ENCODE measurements at regions not wholly inside any gene's neighbourhood (a gene's known extent, or its start where the extent isn't known, plus 50 kb on each side); places are given as distances from the start of the nearest gene placed in this dataset.
"Not testable (repeated sequence)": the region's sequence is repeated elsewhere in the genome, so short reads cannot be mapped to it uniquely, and the experiment has no call there.

DNA sequence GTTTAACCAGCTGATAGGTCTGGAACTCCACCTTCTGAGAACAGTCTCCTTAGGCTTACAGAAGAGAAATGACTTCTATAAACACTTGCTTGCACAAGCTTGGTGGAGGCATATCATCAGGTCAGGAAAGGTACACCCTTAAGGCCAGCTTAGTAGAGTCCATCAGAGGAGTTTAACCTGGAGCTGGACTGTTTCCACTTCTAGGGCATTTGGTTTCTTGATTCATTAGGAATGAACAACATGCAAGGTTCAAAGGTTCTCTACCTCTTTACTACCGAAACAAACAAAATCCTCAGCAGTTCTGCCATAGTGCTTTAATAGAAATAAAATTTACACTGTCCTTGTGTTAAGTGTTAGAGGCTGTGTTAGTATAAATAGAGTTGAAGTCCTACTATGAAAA is 171.4 kb upstream of the NPY2R start:
- no peak for DNase-seq

DNA sequence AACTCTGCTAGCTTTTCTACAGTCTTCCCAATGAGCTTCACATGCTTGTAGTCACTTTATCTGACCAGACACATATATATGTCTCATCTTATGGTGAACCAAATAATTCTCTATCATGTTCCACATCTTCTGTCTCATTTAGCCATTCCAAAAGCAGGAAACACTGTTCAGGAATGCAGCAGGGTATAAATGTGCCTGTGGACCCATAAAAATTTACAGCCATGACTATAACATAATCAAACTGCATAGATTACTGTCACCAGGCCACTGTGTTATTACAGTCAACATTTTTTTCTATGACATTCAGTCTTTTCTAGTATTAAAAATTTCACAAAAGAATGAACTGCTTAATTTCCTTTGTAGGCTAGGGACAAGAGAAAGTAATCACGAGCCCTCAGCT is 170.0 kb upstream of the NPY2R start:
- DNase-seq: no peak

DNA sequence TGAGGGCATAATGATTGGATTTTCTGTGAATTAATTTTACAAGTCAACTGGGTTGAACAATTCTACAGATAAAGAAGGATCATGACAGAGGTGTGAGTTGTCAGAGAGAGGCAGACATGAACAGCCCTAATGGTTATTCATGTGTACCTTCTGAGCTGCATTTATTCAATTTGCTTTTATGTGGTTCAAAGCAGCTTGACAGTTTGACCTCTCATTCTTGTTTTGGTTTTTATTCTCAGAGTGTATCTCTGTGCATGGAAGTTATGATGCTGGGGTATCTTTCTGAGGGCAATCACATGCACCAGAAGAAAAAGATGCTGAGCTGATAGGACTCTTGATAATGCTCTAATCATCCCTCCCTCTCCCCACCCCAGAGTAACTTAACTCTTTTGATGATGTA is 169.3 kb upstream of the NPY2R start:
- no peak for DNase-seq

DNA sequence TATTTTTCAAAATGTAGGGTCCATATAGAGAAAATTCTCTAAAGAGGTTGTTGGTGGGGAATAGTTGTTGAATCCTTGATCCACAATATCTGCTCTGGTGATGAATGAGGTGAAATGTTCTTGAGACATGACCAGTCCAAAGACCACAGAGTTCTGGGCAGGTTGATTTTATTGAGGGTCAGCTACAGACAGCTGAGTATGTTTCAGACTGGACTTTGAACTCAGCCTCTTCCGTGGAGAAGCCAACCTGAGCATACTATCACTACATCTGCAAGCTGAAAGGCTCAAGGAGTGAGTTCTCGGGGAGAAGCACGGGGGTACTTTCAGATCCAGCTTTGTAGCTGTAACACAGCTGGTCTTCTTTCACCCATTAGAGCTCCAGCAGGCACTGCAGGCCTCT is 168.4 kb upstream of the NPY2R start:
- no peak for DNase-seq

DNA sequence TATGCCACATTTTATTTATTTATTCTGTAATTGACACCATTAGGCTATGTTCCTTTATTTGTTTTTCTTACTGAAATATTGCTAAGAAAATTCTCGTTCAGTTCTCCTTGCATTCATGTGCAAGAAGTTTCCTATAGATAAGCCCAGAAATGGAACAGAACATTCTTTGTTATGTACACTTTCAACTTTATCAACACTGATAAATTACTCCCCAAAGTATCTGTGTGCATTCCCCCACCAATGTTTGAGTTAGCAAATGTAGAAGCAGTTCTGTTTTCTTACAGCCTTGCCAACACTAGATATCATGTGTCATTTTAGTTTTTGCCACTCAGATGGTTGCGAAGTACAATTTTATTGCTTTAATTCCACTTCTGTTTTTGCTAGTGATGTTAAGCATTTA is 166.4 kb upstream of the NPY2R start:
- DNase-seq: no peak

DNA sequence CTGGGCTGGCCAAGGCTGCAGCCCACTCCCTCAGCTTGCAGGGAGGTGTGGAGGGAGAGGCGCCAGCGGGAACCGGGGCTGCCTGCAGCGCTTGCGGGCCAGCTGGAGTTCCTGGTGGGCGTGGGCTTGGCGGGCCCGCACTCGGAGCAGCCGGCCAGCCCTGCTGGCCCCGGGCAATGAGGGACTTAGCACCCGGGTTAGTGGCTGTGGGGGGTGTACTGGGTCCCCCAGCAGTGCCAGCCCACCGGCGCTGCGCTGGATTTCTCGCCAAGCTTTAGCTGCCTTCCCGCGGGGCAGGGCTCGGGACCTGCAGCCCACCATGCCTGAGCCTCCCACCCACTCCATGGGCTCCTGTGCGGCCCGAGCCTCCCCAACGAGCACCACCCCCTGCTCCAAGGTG is 164.2 kb upstream of the NPY2R start:
- DNase-seq: not testable (repeated sequence)

DNA sequence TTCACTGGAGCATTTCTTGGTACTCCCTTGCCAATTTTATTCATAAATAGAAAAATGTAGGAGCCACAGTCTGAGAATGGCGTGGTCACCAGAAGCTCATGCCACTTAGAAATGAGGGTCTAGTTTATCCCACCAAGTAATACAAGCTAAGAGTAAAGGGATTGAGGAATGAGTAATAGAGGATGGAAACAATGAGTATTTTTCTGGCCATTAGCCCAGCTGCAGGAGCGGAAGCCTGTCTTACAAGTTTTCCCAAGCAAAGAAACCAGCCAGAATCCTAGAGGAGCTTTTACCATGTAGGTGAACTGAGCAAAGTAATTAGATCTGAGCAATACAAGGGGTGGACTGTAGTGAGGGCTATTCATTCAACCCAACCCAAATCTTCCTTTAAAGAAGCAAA is 160.7 kb upstream of the NPY2R start:
- DNase-seq: no peak

DNA sequence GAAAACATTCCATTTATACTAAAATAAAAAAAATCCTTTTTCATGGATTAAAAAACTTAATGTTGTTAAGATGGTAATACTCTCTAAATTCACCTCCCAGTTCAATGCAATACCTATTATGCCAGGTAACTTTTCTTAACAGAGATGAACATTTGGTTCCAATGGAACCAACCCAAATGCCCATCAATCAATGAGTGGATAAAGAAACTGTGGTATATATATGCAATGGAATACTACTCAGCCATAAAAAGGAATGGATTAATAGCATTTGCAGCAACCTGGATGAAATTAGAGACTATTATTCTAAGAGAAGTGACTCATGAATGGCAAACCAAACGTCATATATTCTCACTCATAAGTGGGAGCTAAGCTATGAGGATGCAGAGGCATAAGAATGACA is 154.4 kb upstream of the NPY2R start:
- not testable (repeated sequence) for DNase-seq

DNA sequence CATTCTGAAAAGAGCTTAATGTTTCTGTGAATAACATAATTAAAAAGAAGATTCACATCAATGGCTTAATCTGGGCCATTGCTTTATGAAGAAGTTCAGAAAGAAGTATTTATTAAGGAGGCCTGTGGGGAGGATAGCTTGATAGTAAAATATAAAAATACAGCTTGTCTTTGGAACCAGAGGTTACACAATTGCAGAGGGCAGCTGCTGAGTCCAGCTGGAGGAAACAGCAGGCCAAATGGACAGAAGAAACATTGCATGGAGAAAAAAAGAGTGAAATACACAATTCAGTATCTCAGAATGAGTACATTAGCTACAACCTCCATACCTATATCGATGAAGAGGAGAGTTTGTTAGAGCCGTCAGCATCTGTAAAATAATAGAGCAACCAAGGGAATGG is 148.0 kb upstream of the NPY2R start:
- no peak for DNase-seq

DNA sequence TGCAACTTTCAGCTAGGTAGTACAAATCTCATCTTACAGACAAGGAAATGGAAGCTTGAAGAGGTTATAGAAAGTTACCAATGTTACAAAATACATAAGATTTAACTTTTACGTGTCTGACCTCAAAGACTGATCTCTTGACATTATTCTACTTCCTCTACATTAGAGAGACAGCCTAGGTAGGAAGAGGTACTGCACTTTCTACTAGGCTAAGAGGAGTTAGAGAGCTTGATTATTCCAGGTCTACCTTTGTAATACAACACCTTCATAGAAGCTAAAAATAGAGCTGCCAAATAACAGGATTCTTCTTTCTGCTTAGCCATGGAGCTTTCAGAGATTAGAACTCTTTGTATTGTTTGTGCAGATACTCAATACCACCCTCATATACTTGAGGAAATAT is 147.6 kb upstream of the NPY2R start:
- DNase-seq: no peak

DNA sequence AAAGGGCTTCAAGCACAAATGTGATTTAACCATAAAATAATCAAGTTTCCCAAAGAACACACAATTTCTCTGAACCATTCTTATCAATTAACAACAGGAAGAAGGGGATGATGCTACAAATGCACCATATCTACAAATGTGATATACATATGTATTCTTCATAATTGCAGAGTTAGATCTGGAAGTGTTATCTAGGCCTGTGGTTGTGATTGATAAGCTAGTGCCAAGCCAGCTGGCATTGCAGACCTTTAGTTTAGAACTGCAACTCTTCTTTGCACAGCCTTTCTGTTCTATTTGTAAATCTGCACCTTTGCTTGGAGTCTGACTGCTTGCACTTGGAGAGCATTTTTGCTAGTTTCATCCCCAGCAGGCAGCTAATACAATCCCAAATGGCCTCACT is 145.5 kb upstream of the NPY2R start:
- DNase-seq: no peak

DNA sequence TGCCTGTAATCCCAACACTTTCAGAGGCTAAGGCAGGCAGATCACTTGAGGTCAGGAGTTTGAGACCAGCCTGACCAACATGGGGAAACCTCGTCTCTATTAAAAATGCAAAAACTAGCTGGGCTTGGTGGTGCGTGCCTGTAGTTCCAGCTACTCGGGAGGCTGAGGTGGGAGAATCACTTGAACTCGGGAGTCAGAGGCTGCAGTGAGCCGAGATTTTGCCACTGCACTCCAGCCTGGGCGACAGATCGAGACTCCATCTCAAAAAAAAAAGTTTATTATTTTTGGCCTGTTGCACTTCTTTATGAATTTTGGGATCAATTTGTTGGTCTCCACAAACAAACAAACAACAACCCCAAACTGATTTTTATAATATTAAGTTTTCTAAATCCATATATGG is 143.5 kb upstream of the NPY2R start:
- DNase-seq: not testable (repeated sequence)

DNA sequence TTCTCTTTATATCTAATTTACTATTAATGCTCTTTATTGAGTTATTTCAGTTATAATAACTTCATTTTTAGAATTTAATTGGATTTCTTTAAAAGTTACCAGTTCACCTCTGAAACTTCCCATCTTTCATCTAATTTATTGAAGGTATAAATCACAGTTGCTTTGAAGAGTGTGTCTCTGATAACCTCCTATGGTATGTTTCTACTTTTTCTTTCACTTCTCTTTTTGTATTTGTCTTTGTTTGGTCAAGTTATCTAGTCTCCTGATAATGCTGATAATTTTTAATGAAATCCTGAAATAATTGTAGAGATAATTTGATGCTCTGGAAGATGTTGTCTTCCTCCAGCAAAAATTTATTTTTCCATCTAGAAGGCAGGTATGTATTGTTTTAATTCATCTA is 141.6 kb upstream of the NPY2R start:
- no peak for DNase-seq

DNA sequence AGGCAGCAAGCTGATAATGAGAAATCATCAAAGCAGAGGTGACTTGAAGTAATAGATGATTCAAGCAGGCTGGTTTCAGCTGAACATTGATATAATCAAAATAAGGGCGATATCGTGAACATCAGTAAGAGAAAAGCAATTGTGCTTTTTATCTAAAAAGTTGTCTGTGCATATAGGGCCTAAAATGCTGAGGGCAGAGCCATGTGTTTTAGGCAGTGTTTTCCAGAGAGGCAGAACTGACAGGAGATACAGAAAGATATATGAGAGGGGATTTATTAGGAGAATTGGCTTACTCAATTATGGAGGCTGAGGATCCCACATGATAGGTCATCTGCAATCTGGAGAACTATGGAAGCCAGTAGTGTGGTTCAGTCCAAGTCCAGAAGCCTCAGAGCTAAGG is 136.5 kb upstream of the NPY2R start:
- DNase-seq: no peak

DNA sequence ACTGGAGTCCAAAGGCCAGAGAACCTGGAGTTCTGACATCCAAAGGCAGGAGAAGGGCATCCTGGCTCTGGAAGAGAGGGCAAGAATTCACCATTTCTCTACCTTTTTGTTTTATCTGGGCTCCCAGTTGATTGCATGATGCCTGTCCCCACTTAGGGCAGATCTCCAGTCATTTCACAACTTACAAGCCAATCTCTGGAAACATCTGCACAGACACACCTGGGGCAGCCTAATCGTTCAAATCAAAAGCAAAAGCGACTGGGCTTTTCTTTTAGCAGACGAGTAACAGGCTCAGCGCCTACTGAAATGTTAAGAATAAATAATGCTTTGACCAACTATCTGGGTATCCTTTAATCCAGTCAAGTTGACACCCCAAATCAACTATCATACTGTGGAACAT is 136.0 kb upstream of the NPY2R start:
- DNase-seq: no peak

DNA sequence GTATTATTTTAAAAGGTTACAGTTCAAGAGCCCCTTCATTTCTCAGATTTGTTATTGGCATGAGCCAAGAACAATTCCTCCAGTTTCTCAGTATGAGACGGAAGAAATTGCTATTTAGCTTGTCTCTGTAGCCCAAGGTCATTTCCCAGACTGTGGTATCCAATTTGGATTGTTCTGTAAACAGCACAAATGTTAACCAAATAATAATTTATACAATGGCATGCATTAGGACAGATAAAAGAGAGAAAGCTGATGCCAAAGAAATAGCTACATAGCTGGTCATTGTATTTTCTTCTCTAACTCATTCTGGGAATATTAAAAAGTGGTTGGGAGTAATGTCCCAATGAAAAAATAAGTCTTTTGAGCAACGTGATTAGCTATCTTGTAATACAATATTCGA is 134.6 kb upstream of the NPY2R start:
- DNase-seq: no peak

DNA sequence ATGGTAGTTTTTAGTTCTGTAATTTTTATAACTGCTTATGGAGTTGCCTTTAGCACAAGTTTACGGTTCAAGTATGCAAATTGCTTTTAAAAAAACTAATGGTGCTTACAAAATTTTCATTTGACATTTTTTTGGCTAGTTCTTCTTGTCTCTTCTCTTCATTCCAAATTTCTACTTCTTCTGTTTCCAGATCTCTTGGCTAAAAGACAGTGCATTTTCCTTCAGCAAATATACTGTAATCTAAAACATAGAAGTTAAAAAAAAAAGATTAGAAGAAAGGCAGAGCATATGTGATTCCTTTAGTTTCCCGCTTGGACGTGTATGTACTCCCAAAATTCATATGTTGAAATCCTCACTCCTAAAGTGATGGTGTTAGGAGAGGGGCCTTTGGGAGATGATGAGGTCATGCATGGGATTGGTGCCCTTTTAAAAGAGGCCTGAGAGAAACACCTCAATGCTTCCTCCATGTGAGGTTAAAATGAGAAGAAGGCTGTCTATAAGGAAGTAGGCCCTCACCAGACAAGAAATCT is 132.1 kb upstream of the NPY2R start:
- DNase-seq: no peak

DNA sequence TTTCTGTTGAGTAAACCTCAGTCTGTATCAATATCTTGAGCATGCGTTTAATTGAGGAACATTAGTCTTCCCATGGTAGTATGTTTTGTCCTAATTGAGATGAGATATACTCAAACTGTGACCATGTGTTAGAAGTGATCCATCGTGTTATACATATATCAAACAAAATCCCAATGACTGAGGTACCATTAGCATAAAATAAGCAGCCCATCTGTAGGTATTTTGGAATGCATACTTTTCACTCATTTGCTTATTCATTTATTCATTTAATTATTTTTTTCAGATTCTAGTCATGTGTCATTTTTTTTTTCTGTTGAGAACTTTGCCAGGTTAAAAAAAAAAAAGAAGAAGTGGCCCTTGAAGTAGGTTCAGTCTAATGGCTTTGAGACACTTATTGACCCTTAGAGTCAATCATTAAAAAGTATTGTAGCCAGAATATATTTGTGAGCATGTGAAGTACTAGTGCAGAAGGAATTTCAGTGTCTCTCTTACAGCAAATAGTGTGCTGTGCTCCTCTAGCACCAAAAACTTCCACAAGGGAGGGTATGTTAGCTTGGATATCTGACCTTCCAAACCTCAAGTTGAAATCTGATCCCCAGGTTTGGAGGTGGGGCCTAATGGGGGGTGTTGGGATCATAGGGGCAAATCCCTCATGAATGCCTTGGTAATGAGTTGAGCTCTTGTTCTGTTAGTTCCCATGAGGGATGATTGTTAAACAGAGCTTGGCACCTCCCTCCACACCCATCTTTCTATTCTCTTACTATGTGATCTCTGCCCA is 130.8 kb upstream of the NPY2R start:
- no peak for DNase-seq

DNA sequence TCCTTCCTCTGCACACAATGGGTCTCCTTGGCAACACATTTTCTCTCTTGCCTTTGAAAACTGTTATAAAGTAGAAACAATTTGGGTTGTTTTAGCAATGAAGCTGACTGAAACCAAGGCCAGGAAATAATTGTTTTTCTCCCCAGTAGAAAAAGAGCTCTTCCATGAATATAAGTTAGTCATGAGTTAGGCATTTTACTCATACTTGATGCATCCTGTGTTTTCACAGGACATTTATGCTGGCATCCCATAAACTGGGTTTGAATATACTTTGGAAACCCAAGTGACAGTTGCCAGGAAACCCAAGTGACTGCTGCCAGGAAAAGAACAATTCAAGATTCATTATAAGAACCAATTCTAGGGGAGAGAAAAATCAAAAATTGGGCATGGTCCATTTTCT is 128.6 kb upstream of the NPY2R start:
- DNase-seq: no peak

DNA sequence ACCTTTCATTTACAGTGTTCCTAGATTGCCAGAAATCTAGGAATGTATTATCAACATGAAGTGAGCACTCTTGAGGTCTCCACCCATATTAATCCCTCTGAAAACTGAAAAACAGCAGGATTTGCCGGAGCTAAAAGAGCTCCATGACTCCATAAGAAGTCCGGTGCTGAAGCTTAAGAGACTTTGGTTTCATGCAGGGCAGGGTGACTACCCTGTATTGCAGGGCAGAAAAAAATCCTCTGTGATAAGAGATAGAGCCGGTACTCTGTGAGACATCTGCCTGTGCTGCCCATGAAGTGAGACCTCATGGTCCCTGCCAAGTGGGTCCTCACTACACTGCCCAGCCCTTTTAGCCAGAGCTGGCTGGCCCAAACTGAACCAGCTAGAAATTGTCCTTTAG is 127.2 kb upstream of the NPY2R start:
- no peak for DNase-seq

DNA sequence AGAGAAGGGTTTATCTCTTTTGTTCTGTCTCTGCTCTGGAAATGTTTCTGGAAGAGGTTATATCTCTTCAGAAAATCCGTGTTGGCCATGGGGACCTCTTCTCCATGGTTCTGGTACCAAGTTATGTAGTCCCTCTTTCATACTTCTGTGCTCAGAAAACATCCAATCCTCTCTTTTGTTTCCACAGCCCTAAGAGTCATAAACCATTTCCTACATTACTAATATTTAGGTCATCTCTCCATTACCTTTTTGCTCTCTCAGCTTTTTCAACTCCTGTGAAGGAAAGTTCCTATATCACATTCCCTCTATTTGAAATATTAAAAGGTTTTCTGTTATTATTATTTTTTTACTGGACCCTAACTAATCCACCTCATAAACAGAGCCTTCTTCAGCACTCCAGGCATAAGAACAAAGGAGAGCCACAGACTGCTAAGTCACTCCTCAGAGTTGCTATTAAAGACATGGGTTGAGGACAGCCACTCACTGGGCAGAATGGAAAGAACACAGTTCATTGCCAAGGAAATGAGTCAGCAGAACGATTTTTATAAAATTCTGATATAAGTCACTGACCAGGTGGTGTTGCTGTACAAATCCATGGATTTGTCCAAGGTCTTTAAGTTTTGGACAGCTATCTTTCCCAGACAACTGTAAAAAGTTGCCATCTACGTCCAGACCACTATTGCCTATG is 122.4 kb upstream of the NPY2R start:
- no peak for DNase-seq

DNA sequence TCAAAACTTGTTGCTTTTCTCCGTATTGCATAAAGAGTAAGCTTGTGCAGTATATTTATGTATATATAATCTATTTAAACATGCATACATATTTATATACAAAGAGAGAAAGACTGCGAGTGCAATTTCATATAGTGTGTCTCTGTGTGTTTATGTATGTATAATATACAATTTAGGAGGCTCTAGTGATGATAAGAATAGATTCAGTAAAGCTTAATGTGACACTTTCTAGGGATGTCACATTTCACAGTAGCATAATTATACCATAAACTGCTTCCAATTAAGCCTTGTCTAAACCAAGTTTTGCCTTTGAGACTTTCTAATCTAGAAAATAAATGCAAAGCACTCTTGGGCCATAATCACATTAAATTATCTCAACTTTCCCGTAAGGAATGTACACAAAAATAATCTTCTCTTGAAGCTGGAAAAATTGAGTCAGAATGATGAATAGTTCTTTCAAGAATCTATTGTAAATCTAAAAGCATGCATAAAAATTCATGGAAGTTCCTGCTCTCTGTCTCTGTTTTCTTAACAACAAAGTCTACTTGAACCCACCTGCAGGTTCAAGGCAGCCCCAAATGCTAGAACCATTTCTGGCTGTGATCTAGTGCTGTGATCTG is 114.1 kb upstream of the NPY2R start:
- DNase-seq: no peak

DNA sequence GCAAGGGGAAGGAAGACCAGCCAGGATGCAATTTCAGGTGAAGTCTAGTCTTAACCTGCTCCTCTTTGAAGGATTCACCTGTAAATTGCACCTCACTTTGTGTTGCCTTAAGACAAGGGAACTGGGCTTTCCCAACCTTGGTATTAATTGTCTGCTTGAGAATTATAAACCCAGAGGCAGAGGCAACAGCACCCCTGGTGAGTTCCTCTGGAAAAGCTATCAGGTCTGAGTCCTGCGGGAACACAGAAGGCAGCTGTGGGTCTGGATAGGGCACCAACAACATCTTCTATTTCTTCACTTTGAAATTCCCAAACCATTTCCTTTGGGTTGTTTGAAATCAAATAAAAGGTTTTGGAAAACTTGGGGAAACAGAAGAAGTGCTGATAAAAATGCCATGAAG is 109.2 kb upstream of the NPY2R start:
- no peak for DNase-seq

DNA sequence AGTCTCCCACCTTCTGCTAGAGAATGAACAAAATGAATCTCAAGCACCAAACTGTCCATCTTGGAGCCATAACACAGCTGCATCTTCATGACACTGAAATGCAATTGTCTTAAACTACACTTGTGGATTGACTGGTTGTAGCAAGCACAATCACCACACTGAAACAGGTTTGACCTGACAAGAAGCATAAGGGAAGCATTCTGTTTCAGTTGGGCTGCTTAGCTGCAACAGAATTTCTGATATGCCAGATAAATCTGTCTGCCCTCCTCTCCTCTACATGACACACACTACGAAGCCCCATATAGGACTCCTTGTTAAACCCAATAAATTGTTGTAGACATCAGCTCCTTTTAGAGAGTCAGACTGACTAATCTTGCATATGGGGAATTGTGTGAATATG is 101.8 kb upstream of the NPY2R start:
- DNase-seq: no peak
